GM23338 (cell line): ENCODE measurements at regions not wholly inside any gene's neighbourhood (a gene's known extent, or its start where the extent isn't known, plus 50 kb on each side); places are given as distances from the start of the nearest gene placed in this dataset.

ENCODE experiments used
- EZH2 ChIP-seq: fragments of 200-600 bp; sonication (generic); IDR thresholded peaks from one replicate; pipeline ENCODE4 v1.8.0; 2017; ENCODE audit warnings: antibody characterized with exemption, mild to moderate bottlenecking, low read depth; ENCODE audit not compliant: unreplicated experiment
- EZH2phosphoT487 ChIP-seq: fragments of 200-600 bp; sonication (generic); IDR thresholded peaks from one replicate; pipeline ENCODE4 v1.8.1; 2018; ENCODE audit warnings: antibody characterized with exemption; ENCODE audit not compliant: unreplicated experiment
- TF ChIP-seq, protein P1 (sequence below), 2 experiments: fragments of 200-600 bp in 1 of 2; sonication (generic) in 1 of 2; conservative IDR thresholded peaks; 2 replicates each; pipeline versions ENCODE4 v1.5.1 to v1.6.1; 2016 to 2017; ENCODE audit warnings: antibody characterized with exemption in 2 of 2, low read depth in 2 of 2, mild to moderate bottlenecking in 2 of 2, moderate library complexity in 1 of 2

DNA sequence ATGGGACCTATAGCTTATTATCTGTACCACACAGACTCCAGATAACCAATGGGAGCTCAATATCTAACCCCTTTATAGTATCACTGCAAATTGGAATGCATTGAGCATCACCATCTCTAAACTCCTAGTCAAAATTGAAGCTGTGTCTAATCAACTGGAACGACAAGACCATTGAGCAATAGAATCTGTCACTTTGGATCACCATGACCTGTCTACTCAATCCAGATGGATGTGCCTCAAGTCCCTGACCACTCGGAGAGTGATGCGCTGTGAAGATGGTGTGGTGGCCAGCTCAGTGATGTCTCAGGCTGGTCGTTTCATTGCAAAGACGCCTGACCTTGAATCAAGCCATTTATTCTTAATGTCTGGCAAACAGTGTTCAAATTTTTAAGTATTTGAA lies 160.5 kb downstream of the SEMA6D start:
- no peak for TF ChIP-seq EZH2phosphoT487
- no peak for TF ChIP-seq EZH2
- TF ChIP-seq, protein P1, sequence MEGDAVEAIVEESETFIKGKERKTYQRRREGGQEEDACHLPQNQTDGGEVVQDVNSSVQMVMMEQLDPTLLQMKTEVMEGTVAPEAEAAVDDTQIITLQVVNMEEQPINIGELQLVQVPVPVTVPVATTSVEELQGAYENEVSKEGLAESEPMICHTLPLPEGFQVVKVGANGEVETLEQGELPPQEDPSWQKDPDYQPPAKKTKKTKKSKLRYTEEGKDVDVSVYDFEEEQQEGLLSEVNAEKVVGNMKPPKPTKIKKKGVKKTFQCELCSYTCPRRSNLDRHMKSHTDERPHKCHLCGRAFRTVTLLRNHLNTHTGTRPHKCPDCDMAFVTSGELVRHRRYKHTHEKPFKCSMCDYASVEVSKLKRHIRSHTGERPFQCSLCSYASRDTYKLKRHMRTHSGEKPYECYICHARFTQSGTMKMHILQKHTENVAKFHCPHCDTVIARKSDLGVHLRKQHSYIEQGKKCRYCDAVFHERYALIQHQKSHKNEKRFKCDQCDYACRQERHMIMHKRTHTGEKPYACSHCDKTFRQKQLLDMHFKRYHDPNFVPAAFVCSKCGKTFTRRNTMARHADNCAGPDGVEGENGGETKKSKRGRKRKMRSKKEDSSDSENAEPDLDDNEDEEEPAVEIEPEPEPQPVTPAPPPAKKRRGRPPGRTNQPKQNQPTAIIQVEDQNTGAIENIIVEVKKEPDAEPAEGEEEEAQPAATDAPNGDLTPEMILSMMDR (conservative IDR thresholded peaks at IDR 0.05; ENCODE audit: low read depth in 2 of 2) = no peak
